ENCODE measurements at regions not wholly inside any gene's neighbourhood (a gene's known extent, or its start where the extent isn't known, plus 50 kb on each side); places are given as distances from the start of the nearest gene placed in this dataset.

DNA sequence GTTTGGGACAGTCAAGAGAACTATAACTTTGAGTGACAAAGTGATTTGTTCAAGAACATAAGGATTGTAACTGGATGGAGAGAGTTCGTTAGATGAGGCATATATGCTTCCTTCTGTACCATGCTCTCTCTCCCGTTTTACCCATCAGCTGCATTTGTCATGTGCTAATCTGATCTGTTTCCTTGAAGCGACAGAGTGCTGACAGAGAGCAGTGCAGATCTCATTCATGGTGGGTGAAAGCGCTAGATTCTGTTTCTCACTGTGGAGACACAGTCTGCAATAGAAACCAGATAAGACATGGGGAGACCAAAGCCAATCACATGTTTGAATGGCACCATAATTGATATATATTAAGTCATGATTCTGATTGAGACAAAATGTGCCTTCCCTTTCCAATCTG, 456.6 kb upstream of the CELF4 start:
- Histone ChIP-seq H3K4me3 (ENCODE audit: low read depth, low read length, poor library complexity, severe bottlenecking) (no peak overlapping the region), H3K27ac (ENCODE audit: low read depth, low read length, poor library complexity, severe bottlenecking) (no peak overlapping the region), H3K79me2 (ENCODE audit: insufficient read depth, low read depth, low read length) (no peaks in the 10 kb centered on the region), H3K9me2 (ENCODE audit: insufficient read depth, low read length) (no peaks in the 10 kb centered on the region), H4K20me1 (ENCODE audit: insufficient read depth, low read length) (no peaks in the 10 kb centered on the region), H3K9me3 (ENCODE audit: low read length) (no peaks in the 10 kb centered on the region), H3K36me3 (ENCODE audit: insufficient read depth, low read length) (no peaks in the 10 kb centered on the region), H2AFZ (ENCODE audit: low read length) (no peak overlapping the region), H3K4me1 (ENCODE audit: insufficient read depth, low read length, poor library complexity, severe bottlenecking) (no peaks in the 10 kb centered on the region), H3K4me2 (ENCODE audit: low read length) (no peak overlapping the region)
- intact Hi-C loops (cut with micrococcal nuclease; ENCODE audit: unreplicated experiment): no loop called here
- no peak for DNase-seq (ENCODE audit: low spot score)
- no peak for TF ChIP-seq EZH2phosphoT487 (IDR thresholded peaks at IDR 0.05; ENCODE audit: borderline replicate concordance, low read depth, low read length)
- TF ChIP-seq, protein P1, sequence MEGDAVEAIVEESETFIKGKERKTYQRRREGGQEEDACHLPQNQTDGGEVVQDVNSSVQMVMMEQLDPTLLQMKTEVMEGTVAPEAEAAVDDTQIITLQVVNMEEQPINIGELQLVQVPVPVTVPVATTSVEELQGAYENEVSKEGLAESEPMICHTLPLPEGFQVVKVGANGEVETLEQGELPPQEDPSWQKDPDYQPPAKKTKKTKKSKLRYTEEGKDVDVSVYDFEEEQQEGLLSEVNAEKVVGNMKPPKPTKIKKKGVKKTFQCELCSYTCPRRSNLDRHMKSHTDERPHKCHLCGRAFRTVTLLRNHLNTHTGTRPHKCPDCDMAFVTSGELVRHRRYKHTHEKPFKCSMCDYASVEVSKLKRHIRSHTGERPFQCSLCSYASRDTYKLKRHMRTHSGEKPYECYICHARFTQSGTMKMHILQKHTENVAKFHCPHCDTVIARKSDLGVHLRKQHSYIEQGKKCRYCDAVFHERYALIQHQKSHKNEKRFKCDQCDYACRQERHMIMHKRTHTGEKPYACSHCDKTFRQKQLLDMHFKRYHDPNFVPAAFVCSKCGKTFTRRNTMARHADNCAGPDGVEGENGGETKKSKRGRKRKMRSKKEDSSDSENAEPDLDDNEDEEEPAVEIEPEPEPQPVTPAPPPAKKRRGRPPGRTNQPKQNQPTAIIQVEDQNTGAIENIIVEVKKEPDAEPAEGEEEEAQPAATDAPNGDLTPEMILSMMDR (conservative IDR thresholded peaks at IDR 0.05; ENCODE audit: low read length): no peak
- POLR2A ChIA-PET: no interaction called here
- no TSS peak for BruUV-seq (replicated peaks)
- CTCF ChIA-PET (ENCODE audit: unreplicated experiment): no interaction called here

GRCh38 chr18:38019292-38019691, 453.7 kb upstream of the CELF4 start:
- intact Hi-C loops (cut with micrococcal nuclease; ENCODE audit: unreplicated experiment): no loop called here
- no peak overlapping the region for H3K27ac ChIP-seq (ENCODE audit: low read depth, low read length, poor library complexity, severe bottlenecking)
- POLR2A ChIA-PET: no interaction called here
- DNase-seq (ENCODE audit: low spot score): no peak
- H2AFZ ChIP-seq (ENCODE audit: low read length): no peak overlapping the region
- H3K9me3 ChIP-seq (ENCODE audit: low read length): no peaks in the 10 kb centered on the region
- H4K20me1 ChIP-seq (ENCODE audit: insufficient read depth, low read length): no peaks in the 10 kb centered on the region
- H3K9me2 ChIP-seq (ENCODE audit: insufficient read depth, low read length): no peaks in the 10 kb centered on the region
- TF ChIP-seq EZH2phosphoT487 (IDR thresholded peaks at IDR 0.05; ENCODE audit: borderline replicate concordance, low read depth, low read length): no peak
- TF ChIP-seq, protein P1 (conservative IDR thresholded peaks at IDR 0.05; ENCODE audit: low read length): no peak
- no peaks in the 10 kb centered on the region for H3K36me3 ChIP-seq (ENCODE audit: insufficient read depth, low read length)
- H3K79me2 ChIP-seq (ENCODE audit: insufficient read depth, low read depth, low read length): no peaks in the 10 kb centered on the region
- H3K4me1 ChIP-seq (ENCODE audit: insufficient read depth, low read length, poor library complexity, severe bottlenecking): no peaks in the 10 kb centered on the region
- CTCF ChIA-PET (ENCODE audit: unreplicated experiment): no interaction called here
- no peak overlapping the region for H3K4me3 ChIP-seq (ENCODE audit: low read depth, low read length, poor library complexity, severe bottlenecking)
- no TSS peak for BruUV-seq (replicated peaks)
- H3K4me2 ChIP-seq (ENCODE audit: low read length): no peak overlapping the region

- Histone ChIP-seq H3K4me3 (ENCODE audit: low read depth, low read length, poor library complexity, severe bottlenecking) (no peak overlapping the region), H4K20me1 (ENCODE audit: insufficient read depth, low read length) (no peaks in the 10 kb centered on the region), H3K79me2 (ENCODE audit: insufficient read depth, low read depth, low read length) (no peaks in the 10 kb centered on the region), H3K27ac (ENCODE audit: low read depth, low read length, poor library complexity, severe bottlenecking) (no peak overlapping the region), H3K4me2 (ENCODE audit: low read length) (no peak overlapping the region), H3K4me1 (ENCODE audit: insufficient read depth, low read length, poor library complexity, severe bottlenecking) (no peaks in the 10 kb centered on the region), H3K36me3 (ENCODE audit: insufficient read depth, low read length) (no peaks in the 10 kb centered on the region), H3K9me3 (ENCODE audit: low read length) (no peaks in the 10 kb centered on the region), H3K9me2 (ENCODE audit: insufficient read depth, low read length) (no peaks in the 10 kb centered on the region), H2AFZ (ENCODE audit: low read length) (no peak overlapping the region)
- BruUV-seq (replicated peaks): no TSS peak
- TF ChIP-seq, protein P1 (conservative IDR thresholded peaks at IDR 0.05; ENCODE audit: low read length): no peak
- no peak for TF ChIP-seq EZH2phosphoT487 (IDR thresholded peaks at IDR 0.05; ENCODE audit: borderline replicate concordance, low read depth, low read length)
- intact Hi-C loops (cut with micrococcal nuclease; ENCODE audit: unreplicated experiment): no loop called here
- no peak for DNase-seq (ENCODE audit: low spot score)
- POLR2A ChIA-PET: no interaction called here
- CTCF ChIA-PET (ENCODE audit: unreplicated experiment): no interaction called here
Measured at GRCh38 chr18:38010971-38011857, 445.6 kb upstream of the CELF4 start.
